Kidney tubule cell (primary cell): ENCODE measurements at regions not wholly inside any gene's neighbourhood (a gene's known extent, or its start where the extent isn't known, plus 50 kb on each side); places are given as distances from the start of the nearest gene placed in this dataset.
A peak's percentile ranks its signal among the peaks of the same experiment; 100 is the strongest.
"Not testable (repeated sequence)": the region's sequence is repeated elsewhere in the genome, so short reads cannot be mapped to it uniquely, and the experiment has no call there.

Experiments
- DNase-seq: peaks from one replicate; pipeline ENCODE4 v3.0.0-alpha.2; 2018; ENCODE audit warnings: low spot score

DNA sequence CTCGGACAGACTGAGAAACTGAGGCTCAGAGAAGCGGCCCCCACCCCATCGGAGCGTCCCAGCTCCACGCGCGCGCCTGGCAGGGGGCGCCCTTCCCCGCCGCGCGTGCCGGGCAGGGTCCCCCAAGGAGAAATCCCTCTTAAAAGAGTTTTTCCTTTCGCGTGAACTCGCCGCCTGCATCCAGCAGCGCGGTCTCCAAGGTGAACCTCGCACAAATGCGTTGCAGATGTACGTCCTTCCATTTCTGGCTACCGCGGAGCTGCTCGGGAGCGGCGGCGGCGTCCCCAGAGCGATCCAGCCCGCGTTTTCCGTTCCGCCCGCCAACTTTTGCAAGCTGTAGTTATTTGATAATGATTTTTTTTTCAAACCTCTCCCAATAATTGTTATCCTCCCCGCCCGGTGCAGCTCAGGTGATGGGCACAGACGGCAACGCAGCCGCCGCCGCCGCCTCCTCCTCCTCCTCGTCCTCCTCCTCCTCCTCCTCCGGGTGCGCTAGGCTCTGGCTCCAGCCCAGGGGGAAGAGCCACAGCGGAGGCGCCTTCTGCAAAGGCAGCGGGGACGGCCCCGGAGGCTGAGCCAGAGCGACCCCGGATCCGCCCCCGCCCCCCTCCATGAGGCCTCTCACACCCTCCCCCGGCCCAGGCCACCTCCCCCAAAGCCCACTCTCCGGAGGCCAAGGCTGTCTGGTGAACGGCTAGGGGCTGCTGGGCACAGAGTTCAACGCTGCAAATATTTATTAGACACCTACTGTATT is 74.0 kb upstream of the CUX1 start:
- peak; percentile 46 for DNase-seq

DNA sequence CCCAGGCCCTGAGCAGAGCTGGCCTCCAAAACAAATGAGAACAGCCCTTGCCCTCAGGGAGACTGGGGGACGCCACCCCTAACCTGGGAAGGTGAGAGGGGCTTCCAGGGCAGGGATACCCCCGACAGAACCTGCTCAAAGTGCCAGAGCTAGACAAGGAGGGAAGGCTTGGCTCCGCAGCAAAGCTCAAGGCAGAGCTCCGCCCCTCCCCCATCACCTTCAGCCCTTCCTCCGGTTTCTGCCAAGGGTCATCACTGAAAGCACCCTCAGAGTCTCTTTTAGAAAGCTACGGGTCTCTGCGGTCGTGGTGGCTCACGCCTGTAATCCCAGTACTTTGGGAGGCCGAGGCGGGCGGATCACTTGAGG is 73.4 kb upstream of the CUX1 start:
- no peak for DNase-seq

DNA sequence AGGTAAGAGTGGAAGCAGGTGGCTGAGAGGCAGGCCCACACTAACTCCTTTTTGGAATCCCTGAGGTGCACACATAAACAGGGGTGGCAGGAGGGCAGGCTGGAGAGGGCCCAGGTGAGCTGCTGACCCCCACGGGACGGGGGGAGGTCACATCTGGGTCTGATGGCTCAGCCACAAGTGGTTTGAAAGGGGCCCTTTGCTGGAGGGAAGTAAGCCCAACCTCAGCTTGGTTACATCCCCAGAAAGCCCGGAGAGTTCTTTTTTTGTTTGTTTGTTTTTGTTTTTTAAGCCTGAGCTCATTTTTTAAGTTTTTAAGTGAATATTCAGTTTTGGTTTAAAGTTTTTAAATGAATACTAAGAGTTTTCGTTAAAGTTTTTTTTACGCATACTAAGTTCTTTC is 72.8 kb upstream of the CUX1 start:
- no peak for DNase-seq

DNA sequence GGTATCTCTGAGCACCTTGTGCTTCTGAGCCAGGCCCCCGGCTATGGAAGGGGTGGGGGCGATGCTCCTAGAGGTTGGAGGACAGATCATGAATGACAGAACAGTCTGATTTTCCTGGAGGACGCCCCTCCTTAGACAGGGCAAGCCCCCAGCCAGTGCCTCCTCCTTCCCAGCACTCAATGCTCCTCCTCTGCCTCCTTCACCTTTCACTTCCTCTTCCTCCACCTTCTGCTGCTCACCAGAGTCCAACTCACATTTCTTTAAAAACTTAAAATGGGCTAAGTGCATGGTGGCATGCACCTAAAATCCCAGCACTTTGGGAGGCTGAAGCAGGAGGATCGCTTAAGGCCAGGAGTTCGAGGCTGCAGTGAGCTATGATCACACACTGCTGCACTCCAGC is 71.1 kb upstream of the CUX1 start:
- no peak for DNase-seq

DNA sequence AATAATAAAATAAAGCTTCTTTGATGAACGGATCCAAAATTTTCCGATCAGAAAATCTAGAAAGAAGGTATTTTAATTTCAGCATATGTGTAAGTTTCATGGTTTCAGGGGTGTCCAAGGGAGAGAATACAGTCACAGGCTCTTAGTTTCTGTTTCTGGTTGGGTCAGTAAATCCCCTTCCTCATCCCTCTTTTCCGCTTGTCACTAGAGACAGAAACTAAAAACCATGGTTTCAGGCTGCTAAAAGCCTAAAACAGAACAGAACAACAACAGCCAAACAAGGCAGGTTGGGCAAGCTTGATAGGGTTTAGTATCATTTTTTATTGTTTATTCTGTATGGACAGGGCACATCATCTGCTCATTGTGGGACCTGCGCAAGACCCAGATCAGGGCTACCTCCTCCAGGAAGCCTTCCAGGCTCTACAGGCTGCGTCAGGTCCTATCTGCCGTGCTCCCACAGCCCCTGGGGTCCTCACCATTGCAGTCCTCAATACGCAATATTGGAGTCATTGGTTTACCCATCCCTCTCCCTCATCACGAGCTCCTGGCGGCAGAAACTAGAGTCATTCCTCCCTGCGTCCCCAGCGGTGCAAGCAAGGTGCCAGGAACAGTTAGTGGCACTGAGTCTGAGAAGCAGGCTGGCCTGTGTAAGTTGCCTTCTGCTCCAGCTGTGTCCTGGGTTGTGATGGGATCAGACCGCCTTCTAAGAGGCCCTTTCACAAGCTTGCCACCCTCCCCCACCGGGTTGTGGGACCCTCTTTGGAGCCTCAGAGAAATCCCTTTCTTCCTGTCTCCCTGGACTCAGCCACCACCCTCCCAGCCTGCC is 70.2 kb upstream of the CUX1 start:
- DNase-seq, result no peak

DNA sequence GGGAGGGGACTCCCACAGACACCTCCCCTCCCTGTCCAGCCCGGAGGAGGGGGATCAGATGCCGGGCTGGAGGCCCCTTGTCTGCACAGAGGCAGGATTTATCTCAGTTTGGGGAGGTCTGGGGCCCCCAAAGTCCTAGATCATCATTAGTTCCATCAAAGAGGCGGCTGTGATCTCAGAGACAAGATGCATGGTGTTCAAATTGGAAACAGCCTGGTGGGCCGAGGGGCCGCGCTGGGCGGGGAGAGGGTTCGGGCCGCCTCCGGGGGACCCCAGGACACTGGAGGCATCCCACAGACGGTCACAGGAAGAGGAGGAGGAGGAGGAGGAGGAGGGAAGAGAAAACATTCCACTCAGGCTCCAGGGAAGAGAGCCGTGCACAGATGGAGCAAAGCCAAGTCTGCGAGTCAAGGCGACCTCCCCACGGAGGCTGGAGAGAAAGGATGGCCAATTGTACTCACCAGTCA is 69.5 kb upstream of the CUX1 start:
- no peak for DNase-seq

DNA sequence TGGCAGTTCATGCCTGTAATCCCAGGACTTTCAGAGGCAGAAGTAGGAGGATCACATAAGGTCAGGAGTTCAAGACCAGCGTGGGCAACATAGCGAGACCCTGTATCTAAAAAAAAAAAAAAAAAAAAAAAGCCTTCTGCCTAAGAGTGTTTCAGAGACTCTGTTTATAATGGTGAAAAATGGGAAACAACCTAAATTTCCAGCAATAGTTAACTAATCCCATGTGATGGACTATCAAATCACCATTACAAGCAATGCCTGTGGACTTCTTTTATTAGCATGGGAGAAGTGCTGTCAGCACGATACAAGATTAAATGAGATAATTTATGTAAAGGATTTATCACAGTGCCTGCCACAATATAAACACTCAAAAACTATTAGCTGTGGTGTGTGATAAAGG is 67.5 kb upstream of the CUX1 start:
- DNase-seq, result no peak

DNA sequence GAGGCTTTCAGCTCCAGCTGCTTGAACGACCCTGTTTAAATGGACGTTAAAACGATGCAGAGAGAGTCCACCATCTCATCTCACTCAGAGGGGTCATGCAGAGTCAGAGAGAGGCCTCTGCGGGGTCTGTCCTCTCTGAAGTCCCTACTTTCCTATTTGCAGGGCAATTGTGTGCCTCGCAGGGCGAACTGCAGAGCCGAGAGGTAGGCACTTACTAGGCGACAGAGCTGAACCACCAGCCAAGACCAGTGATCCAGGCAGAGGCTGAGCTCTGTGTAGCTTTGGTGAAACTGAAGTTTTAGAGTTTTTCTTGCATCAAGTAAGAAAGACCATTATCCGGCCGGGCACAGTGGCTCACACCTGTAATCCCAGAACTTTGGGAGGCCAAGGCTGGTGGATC is 64.1 kb upstream of the CUX1 start:
- no peak for DNase-seq

DNA sequence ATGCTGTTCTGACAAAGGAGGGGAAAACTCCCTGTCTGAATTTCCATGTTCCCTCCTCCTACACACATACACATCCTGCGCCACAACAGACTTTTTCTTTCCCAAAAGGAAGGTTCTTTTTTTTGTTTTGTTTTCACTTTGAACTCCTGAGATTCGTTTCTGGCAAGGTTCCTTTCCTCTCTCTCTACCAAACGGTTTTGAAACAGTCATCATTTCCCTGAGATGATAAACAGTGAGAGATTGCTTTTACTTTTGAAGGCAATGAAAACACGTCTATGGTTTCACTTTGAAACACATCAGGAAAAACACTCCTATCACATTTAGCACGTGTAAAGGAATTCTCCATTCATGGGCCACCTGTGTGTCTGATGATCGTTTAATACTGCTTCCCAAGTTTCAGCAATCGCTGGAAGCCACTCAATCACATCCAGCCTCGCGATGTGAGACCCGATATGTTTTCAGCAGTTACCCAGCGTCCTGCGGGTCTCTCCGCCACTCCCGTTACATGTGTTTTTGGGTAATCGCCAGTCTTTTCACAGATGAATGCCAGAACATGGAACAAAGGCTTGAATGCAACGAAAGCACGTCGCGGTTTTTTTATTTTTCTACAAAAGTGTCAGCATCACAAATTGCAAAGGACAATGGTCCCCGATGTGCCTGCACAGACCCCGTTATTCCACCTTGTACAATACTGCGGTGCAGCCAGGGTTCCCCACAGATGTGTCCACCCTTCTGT is 62.8 kb upstream of the CUX1 start:
- peak; percentile 35 for DNase-seq

DNA sequence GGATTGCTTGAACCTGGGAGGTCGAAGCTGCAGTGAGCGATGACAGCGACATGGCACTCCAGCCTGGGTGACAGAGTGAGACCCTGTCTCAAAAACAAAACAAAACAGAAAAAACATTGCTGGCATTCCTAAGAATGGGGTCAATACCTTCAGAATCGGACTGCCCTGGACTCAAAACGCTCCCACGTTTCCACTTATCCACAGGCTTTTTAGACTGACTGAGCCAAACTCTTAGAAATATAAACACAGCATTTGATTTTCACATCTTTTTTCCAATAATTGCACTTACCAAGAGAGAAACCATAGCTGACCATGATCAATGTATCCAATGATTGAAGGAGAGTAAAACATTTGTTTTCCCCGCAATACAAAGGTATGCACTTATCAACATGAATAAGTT is 59.5 kb upstream of the CUX1 start:
- DNase-seq, result no peak

DNA sequence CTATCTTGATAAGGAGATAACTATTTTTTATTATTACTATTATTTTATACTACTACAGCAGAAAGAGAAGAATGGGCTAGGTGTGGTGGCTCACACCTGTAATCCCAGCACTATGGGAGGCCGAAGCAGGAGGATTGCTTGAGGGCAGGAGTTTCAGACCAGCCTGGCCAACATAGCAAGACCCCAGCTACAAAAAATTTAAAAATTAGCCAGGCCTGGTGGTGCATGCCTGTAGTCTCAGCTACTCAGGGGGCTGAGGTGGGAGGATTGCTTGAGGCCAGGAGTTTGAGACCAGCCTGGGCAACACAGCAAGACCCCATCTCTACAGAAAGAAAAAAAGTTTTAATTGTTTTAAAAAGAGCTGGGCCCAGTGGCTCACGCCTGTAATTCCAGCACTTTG is 58.9 kb upstream of the CUX1 start:
- not testable (repeated sequence) for DNase-seq

DNA sequence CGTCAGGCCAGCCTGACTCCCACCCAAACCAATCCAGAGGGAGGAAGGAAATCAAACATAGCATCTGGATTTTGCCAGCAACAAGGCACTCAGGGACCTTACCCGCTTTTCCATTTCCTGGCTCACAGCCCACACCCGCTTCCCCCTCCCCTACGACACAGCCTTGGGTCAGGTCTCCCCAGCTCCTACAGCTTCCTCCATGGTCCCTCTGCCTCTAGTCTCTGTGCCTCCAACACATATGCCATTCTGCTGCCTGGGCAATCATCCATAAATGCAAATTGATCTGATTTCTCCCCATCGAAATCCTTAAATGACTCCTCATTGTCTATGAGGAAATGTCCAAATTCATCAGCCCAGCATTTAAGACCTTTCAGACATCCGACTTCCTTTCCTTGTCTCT is 53.2 kb upstream of the CUX1 start:
- DNase-seq, result no peak

DNA sequence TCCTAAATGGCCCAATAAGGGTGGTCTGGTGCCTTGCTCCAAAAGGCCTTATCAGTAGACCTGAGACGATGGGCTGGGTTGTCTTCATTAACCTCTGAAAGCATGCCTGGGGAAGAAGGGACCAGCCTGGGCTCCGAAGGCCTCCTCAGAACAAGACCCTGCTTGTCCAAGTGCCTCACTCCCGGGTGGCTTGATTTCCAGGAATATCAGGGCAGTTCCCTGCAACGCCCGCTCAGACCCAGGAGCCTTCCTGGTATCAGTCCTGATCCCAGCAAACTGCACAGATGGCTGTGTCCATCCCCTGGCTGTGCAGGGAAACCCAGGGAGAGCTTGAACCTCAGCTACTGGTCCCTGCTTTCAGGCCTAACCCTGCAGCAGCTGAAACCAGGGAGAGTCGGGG is 49.9 kb upstream of the CUX1 start:
- DNase-seq, result no peak
